DMS53 treated with DMSO at 0.1 percent for 48 hours (cell line): ENCODE measurements at regions not wholly inside any gene's neighbourhood (a gene's known extent, or its start where the extent isn't known, plus 50 kb on each side); places are given as distances from the start of the nearest gene placed in this dataset.
"Not testable (repeated sequence)": the region's sequence is repeated elsewhere in the genome, so short reads cannot be mapped to it uniquely, and the experiment has no call there.

Experiments
- DNase-seq: peaks from one replicate; lab custom pipeline; 2025; ENCODE audit not compliant: unreplicated experiment; lab: John Stamatoyannopoulos, UW

GRCh38 chr16:65353183-65353582 is 231.3 kb upstream of the CDH11 start:
- no peak for DNase-seq

GRCh38 chr16:65349626-65350025 is 227.8 kb upstream of the CDH11 start:
- no peak for DNase-seq

GRCh38 chr16:65343556-65343955 is 221.7 kb upstream of the CDH11 start:
- no peak for DNase-seq

GRCh38 chr16:65342231-65342866 is 220.5 kb upstream of the CDH11 start:
- no peak for DNase-seq

- no peak for DNase-seq
Observed at GRCh38 chr16:65339062-65339461, 217.2 kb upstream of the CDH11 start.

- no peak for DNase-seq
Observed at GRCh38 chr16:65336160-65336559, 214.3 kb upstream of the CDH11 start.

GRCh38 chr16:65334081-65334480 is 212.2 kb upstream of the CDH11 start:
- no peak for DNase-seq

GRCh38 chr16:65333283-65333682 is 211.4 kb upstream of the CDH11 start:
- DNase-seq: no peak

GRCh38 chr16:65327346-65327745 is 205.5 kb upstream of the CDH11 start:
- DNase-seq: no peak

- DNase-seq: no peak
Observed at GRCh38 chr16:65323655-65324237, 201.9 kb upstream of the CDH11 start.

- no peak for DNase-seq
Observed at GRCh38 chr16:65319621-65320231, 197.9 kb upstream of the CDH11 start.

GRCh38 chr16:65318590-65319257 is 196.9 kb upstream of the CDH11 start:
- no peak for DNase-seq

GRCh38 chr16:65318138-65318537 is 196.3 kb upstream of the CDH11 start:
- no peak for DNase-seq

GRCh38 chr16:65316808-65317207 is 194.9 kb upstream of the CDH11 start:
- no peak for DNase-seq

- no peak for DNase-seq
Observed at GRCh38 chr16:65315081-65315780, 193.4 kb upstream of the CDH11 start.

GRCh38 chr16:65314627-65315008 is 192.8 kb upstream of the CDH11 start:
- no peak for DNase-seq

- DNase-seq: no peak
Observed at GRCh38 chr16:65313936-65314626, 192.2 kb upstream of the CDH11 start.

- no peak for DNase-seq
Observed at GRCh38 chr16:65312795-65313194, 190.9 kb upstream of the CDH11 start.

GRCh38 chr16:65312071-65312470 is 190.2 kb upstream of the CDH11 start:
- DNase-seq: no peak

- DNase-seq: not testable (repeated sequence)
Observed at GRCh38 chr16:65310491-65310890, 188.6 kb upstream of the CDH11 start.

GRCh38 chr16:65309354-65309753 is 187.5 kb upstream of the CDH11 start:
- no peak for DNase-seq
